RCC 7860 (cell line): ENCODE measurements at regions not wholly inside any gene's neighbourhood (a gene's known extent, or its start where the extent isn't known, plus 50 kb on each side); places are given as distances from the start of the nearest gene placed in this dataset.

ENCODE experiments used
- DNase-seq: peaks from one replicate; pipeline ENCODE4 v3.0.0-alpha.2; 2015; ENCODE audit warnings: low spot score
- FAIRE-seq: peaks from 2 replicates; lab custom pipeline; 2012; peaks lifted over from hg19 to GRCh38; lab: Jason Lieb, UNC

DNA sequence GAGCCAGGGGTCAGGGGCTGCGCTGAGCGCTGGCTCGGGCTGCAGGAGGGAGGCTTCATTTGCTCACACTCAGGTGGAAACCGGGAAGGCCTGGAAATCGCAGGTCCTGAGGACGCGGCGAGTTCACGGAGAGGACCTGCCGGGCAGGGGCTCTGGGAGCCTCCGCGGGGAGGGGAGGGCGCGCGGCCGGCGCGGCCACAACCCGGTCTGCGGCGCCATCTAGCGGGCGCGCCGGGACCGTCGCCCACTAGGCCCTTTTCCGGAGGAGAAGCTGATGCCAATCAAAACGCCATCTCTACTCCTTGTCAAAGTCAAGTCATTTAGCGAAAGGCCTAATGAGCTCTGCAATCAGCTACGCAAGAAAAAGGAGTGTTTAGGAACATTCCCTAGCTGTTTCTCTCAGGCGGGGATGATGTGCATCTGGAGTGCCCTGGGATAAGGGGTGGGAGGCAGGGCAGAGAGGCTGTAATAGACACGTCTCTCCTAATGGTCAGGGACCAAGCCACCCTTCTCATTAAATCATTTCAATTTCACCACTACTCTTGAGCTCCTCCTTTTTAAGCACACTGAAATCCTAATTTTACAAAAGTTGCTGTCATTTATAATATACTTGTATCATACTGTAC, 885.8 kb upstream of the TMEM132C start:
- DNase-seq, result no peak
- FAIRE-seq, result no peak

- DNase-seq (peak; percentile 26), FAIRE-seq (no peak)
These were observed 885.3 kb upstream of the TMEM132C start for GRCh38 chr12:127381681-127382080.

DNA sequence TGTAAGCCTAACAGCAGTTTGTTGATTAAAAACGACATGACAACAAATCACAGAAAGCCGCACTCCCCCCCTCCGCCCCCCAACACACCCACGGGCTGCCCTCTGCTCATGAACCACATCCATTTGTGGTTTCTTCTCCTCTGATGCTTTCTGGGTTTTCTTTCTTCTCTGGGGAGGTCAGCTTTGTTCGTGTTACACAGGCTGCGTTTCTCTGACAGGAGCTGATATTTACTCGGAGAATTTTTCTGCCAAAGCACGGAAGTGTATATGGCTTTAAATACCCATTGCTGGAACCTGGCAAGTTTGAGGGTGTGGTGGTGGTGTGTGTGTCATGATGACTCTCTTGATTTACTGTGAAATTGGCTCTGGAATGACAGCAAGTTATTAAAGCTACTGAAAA, 883.7 kb upstream of the TMEM132C start:
- DNase-seq (peak; percentile 80), FAIRE-seq (peak; percentile 85)

GRCh38 chr12:127386723-127387122, 880.2 kb upstream of the TMEM132C start:
- no peak for FAIRE-seq
- no peak for DNase-seq

- FAIRE-seq (peak; percentile 42), DNase-seq (peak; percentile 78)
These were observed 878.0 kb upstream of the TMEM132C start for GRCh38 chr12:127388985-127389384.

- DNase-seq (peak; percentile 51), FAIRE-seq (no peak)
These were observed 877.0 kb upstream of the TMEM132C start for GRCh38 chr12:127389923-127390322.

GRCh38 chr12:127393465-127393864, 873.5 kb upstream of the TMEM132C start:
- FAIRE-seq (no peak), DNase-seq (no peak)

DNA sequence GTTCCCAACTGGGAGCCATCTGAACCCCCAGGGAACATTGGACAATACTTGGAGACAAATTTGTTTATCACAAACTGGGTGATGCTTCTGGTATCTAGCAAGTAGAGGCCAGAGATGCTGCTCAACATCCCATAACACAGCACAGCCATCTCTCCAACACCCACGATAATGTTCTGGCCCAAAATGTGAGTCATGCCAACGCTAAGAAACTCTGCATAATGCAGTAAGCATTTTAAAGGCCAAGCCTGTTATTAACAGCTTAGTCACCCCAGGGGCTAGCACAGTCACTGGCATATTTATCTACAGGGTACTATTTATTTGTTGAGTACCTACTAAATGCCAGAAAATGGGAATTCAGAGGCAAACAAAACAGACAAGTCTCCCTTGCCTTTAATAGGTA, 873.1 kb upstream of the TMEM132C start:
- peak; percentile 44 for FAIRE-seq
- DNase-seq, result peak; percentile 53

- FAIRE-seq (no peak), DNase-seq (no peak)
These were observed 870.2 kb upstream of the TMEM132C start for GRCh38 chr12:127396734-127397133.

DNA sequence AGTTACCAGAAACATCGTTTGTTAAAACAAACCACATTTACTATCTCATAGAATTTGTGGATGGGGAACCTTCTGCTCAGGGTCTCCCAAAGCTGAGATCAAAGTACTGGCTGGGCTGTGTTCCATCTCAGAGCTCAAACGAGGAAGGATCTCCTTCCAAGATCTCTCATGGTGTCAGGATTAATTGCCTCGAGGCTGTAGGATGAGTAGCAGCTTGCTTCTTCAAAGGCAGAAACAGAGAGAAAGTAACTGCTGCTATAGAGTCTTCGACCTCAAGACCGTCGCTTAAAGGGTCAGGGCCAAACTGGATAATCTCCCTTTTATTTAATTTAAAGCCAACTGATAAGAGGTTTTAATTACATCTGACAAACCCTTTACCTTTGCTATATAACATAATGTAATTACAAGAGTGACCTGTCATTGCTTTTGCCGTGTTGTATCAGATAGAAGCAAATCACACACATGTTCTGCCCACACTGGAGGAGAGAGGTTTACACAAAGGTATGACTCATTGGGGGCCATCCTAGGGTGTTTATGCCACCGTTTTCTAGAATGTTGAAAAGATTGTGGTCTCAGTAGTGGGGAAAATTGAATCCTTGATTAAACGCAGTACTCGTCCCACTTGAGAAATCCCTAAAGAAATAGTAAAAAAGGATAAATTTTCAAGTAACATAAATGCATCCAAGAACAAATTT, 868.8 kb upstream of the TMEM132C start:
- DNase-seq, result no peak
- FAIRE-seq, result no peak

GRCh38 chr12:127399451-127399850, 867.5 kb upstream of the TMEM132C start:
- FAIRE-seq, result no peak

GRCh38 chr12:127400221-127400620, 866.7 kb upstream of the TMEM132C start:
- no peak for FAIRE-seq
- DNase-seq, result peak; percentile 4

More at GRCh38 chr12:127399451-127399850, 867.5 kb upstream of the TMEM132C start:
- DNase-seq, result no peak

GRCh38 chr12:127401005-127401404, 866.0 kb upstream of the TMEM132C start:
- DNase-seq (peak; percentile 64), FAIRE-seq (peak; percentile 58)

DNA sequence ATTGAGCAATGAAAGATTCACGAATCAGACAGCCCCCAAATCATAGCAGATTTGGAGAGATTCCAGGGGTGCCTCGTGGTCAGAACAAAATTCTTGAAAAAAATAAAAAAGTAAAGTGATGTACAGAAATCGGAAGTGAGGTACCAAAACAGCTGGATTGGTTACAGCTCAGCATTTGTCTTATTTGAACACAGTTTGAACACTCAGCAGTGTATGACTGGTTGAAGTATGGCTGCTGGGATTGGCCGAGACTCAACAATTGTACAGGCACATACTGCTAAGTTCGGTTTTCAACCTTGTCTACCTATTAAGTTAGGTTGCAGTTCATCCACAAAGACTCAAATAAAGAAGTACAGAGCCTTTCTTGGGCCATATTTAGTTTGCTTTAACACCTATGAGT, 865.4 kb upstream of the TMEM132C start:
- DNase-seq, result no peak
- FAIRE-seq, result no peak

- no peak for FAIRE-seq
- DNase-seq, result no peak
These were observed 855.6 kb upstream of the TMEM132C start for GRCh38 chr12:127411166-127411915.

DNA sequence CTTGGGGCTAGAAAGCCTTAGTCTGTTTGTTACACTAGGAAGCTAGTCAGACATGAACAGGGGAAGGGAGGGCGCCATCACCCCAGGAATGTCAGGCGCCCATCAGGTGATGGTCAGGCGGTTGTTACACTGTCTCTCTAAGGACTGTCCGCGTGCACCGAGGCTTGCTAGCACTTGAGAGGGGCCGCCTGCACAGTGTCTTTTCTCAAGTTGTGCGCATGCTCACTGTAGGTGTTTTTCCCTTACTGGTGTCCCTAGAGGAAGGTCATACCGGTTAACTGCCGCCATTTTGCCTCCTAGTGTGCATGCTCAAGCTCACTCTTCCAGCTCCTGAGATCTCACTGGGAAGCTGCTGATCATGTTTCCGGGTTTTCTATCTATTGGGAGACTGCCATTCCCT, 855.0 kb upstream of the TMEM132C start:
- FAIRE-seq, result no peak
- DNase-seq, result no peak

- DNase-seq (no peak), FAIRE-seq (no peak)
These were observed 854.1 kb upstream of the TMEM132C start for GRCh38 chr12:127412866-127413265.

DNA sequence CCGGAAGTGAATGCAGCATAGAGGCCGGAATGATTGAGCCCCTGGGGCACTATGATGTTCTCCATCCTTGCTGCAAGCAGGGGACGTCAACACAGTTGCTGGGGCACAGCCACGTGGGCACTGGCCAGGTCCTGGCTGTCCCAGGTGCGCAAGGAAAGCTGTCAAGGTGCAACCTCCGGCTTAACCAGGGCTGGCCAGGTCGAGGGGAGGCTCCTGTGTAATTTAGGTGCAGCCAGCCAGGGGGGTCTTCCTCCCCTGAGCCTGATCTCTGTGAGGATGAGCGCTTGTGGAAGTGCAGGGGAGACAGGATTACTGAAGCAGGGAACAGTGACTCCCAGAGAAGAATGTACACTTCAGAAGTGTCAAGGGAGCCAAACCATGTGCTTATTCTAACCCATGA, 852.8 kb upstream of the TMEM132C start:
- DNase-seq (no peak), FAIRE-seq (no peak)

DNA sequence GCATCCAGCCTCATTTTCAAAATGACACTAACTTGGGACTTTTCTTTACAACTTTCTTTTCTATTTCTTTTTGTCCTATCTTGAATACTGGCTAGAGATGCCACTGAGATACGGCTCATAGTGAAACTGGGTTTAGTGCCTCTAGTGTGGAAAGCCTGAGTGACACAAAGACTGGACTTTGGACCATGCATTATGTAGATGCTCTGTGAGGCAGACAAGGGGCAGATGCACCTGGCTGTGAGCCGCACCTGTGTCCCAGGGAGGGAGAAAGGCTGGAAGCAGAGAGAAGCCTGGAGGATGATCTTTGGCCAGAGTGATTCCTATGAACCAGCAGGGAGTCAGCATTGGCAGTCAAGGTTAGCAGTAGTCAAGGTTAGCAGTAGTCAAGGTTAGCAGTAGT, 852.3 kb upstream of the TMEM132C start:
- DNase-seq (no peak), FAIRE-seq (no peak)

GRCh38 chr12:127416796-127417195, 850.2 kb upstream of the TMEM132C start:
- no peak for FAIRE-seq
- peak; percentile 13 for DNase-seq

GRCh38 chr12:127419111-127419510, 847.9 kb upstream of the TMEM132C start:
- DNase-seq (no peak), FAIRE-seq (no peak)

GRCh38 chr12:127421614-127422013, 845.4 kb upstream of the TMEM132C start:
- no peak for FAIRE-seq
- DNase-seq, result no peak
